ENCODE measurements at regions not wholly inside any gene's neighbourhood (a gene's known extent, or its start where the extent isn't known, plus 50 kb on each side); places are given as distances from the start of the nearest gene placed in this dataset.
A peak's percentile ranks its signal among the peaks of the same experiment; 100 is the strongest.
"Not testable (repeated sequence)": the region's sequence is repeated elsewhere in the genome, so short reads cannot be mapped to it uniquely, and the experiment has no call there.

GRCh38 chr7:153891990-153892389 lies 160.2 kb upstream of the DPP6 start:
- no peak for DNase-seq

- no peak for DNase-seq
Observed at GRCh38 chr7:153902862-153903261, 149.3 kb upstream of the DPP6 start.

- DNase-seq = no peak
Observed at GRCh38 chr7:153912211-153912610, 140.0 kb upstream of the DPP6 start.

GRCh38 chr7:153920126-153920525 lies 132.1 kb upstream of the DPP6 start:
- peak in 1 of 2 experiments; percentile 5 for DNase-seq

- DNase-seq = no peak
Observed at GRCh38 chr7:153920897-153921296, 131.3 kb upstream of the DPP6 start.

- DNase-seq = no peak
Observed at GRCh38 chr7:153921408-153921807, 130.8 kb upstream of the DPP6 start.

- DNase-seq = no peak
Observed at GRCh38 chr7:153930696-153931095, 121.5 kb upstream of the DPP6 start.

GRCh38 chr7:153934048-153934447 lies 118.2 kb upstream of the DPP6 start:
- peak; percentile 17 to 77 for DNase-seq

GRCh38 chr7:153934629-153935028 lies 117.6 kb upstream of the DPP6 start:
- peak in 1 of 2 experiments; percentile 34 for DNase-seq

GRCh38 chr7:153935095-153935494 lies 117.1 kb upstream of the DPP6 start:
- no peak for DNase-seq

GRCh38 chr7:153938451-153938850 lies 113.7 kb upstream of the DPP6 start:
- DNase-seq = no peak

GRCh38 chr7:153939177-153939576 lies 113.0 kb upstream of the DPP6 start:
- peak; percentile 81 to 95 for DNase-seq

GRCh38 chr7:153939654-153940053 lies 112.5 kb upstream of the DPP6 start:
- DNase-seq = no peak

GRCh38 chr7:153941061-153941460 lies 111.1 kb upstream of the DPP6 start:
- DNase-seq = no peak

- peak in 1 of 2 experiments; percentile 35 for DNase-seq
Observed at GRCh38 chr7:153942036-153942435, 110.2 kb upstream of the DPP6 start.

- peak; percentile 49 to 73 for DNase-seq
Observed at GRCh38 chr7:153943457-153943856, 108.7 kb upstream of the DPP6 start.

- peak; percentile 73 to 92 for DNase-seq
Observed at GRCh38 chr7:153943861-153944260, 108.3 kb upstream of the DPP6 start.

- no peak for DNase-seq
Observed at GRCh38 chr7:153948060-153948459, 104.1 kb upstream of the DPP6 start.

GRCh38 chr7:153951316-153951715 lies 100.9 kb upstream of the DPP6 start:
- no peak for DNase-seq

GRCh38 chr7:153954477-153954876 lies 97.7 kb upstream of the DPP6 start:
- no peak for DNase-seq

GRCh38 chr7:153957677-153958076 lies 94.5 kb upstream of the DPP6 start:
- DNase-seq = not testable (repeated sequence)

GRCh38 chr7:153958381-153958780 lies 93.8 kb upstream of the DPP6 start:
- peak in 1 of 2 experiments; percentile 70 for DNase-seq

- peak in 1 of 2 experiments; percentile 66 for DNase-seq
Observed at GRCh38 chr7:153958789-153959188, 93.4 kb upstream of the DPP6 start.

- DNase-seq = not testable (repeated sequence)
Observed at GRCh38 chr7:153964481-153965112, 87.6 kb upstream of the DPP6 start.

- not testable (repeated sequence) for DNase-seq
Observed at GRCh38 chr7:153969016-153969415, 83.2 kb upstream of the DPP6 start.

All from NCI-H2081 (cell line).